Astrocyte (in vitro differentiated cells and primary cell): ENCODE measurements at regions not wholly inside any gene's neighbourhood (a gene's known extent, or its start where the extent isn't known, plus 50 kb on each side); places are given as distances from the start of the nearest gene placed in this dataset.

Experiments used
- DNase-seq: peaks from one replicate; pipeline ENCODE4 v3.0.0-alpha.2; 2010; ENCODE audit warnings: low read depth
- FAIRE-seq: peaks from 2 replicates; lab custom pipeline; 2011; peaks lifted over from hg19 to GRCh38; lab: Jason Lieb, UNC
- H2AFZ ChIP-seq: 2 replicates; pipeline ENCODE4 v1.6.0; 2012; ENCODE audit warnings: low read depth, low read length, inconsistent platforms
- H3K27ac ChIP-seq: 2 replicates; pipeline ENCODE4 v1.5.1; 2011; ENCODE audit warnings: low read depth, low read length, inconsistent platforms
- H3K27me3 ChIP-seq: 2 replicates; pipeline ENCODE4 v1.6.0; 2011; ENCODE audit warnings: low read length, inconsistent platforms; ENCODE audit not compliant: insufficient read depth
- H3K36me3 ChIP-seq: 2 replicates; pipeline ENCODE4 v1.5.1; 2011; ENCODE audit warnings: low read length, inconsistent platforms; ENCODE audit not compliant: insufficient read depth
- H3K4me1 ChIP-seq: 2 replicates; pipeline ENCODE4 v1.5.1; 2011; ENCODE audit warnings: low read length, inconsistent platforms; ENCODE audit not compliant: insufficient read depth
- H3K4me2 ChIP-seq: 2 replicates; pipeline ENCODE4 v1.6.0; 2012; ENCODE audit warnings: low read length, inconsistent platforms
- H3K4me3 ChIP-seq: 2 replicates; pipeline ENCODE4 v1.5.1; 2011; ENCODE audit warnings: low read depth, mild to moderate bottlenecking, low read length, inconsistent platforms; ENCODE audit not compliant: insufficient read depth
- H3K79me2 ChIP-seq: 2 replicates; pipeline ENCODE4 v1.6.0; 2012; ENCODE audit warnings: mild to moderate bottlenecking, low read length, inconsistent platforms; ENCODE audit not compliant: insufficient read depth
- H3K9ac ChIP-seq: 2 replicates; pipeline ENCODE4 v1.6.0; 2012; ENCODE audit warnings: mild to moderate bottlenecking, low read length, inconsistent platforms
- H3K9me3 ChIP-seq: 2 replicates; pipeline ENCODE4 v1.5.1; 2012; ENCODE audit warnings: low read depth, mild to moderate bottlenecking, low read length, inconsistent platforms; ENCODE audit not compliant: insufficient read depth
- H4K20me1 ChIP-seq: 2 replicates; pipeline ENCODE4 v1.6.0; 2012; ENCODE audit warnings: low read length, inconsistent platforms; ENCODE audit not compliant: insufficient read depth
- H3K27ac Mint-ChIP-seq: one replicate; pipeline ENCODE4 v1.8.0; 2021; ENCODE audit warnings: mild to moderate bottlenecking, mixed read lengths; ENCODE audit not compliant: unreplicated experiment
- H3K27me3 Mint-ChIP-seq: one replicate; pipeline ENCODE4 v1.8.0; 2021; ENCODE audit warnings: low read depth, mixed read lengths; ENCODE audit not compliant: unreplicated experiment
- H3K36me3 Mint-ChIP-seq: one replicate; pipeline ENCODE4 v1.8.0; 2021; ENCODE audit warnings: low read depth, mixed read lengths; ENCODE audit not compliant: unreplicated experiment
- H3K4me1 Mint-ChIP-seq: one replicate; pipeline ENCODE4 v1.8.0; 2021; ENCODE audit warnings: low read depth, mixed read lengths; ENCODE audit not compliant: unreplicated experiment
- H3K4me3 Mint-ChIP-seq: one replicate; pipeline ENCODE4 v1.8.0; 2021; ENCODE audit warnings: mild to moderate bottlenecking, moderate library complexity, mixed read lengths; ENCODE audit not compliant: unreplicated experiment
- H3K9me3 Mint-ChIP-seq: one replicate; pipeline ENCODE4 v1.8.0; 2021; ENCODE audit warnings: mild to moderate bottlenecking, mixed read lengths; ENCODE audit not compliant: unreplicated experiment
- EZH2 ChIP-seq: IDR thresholded peaks from 2 replicates; pipeline ENCODE4 v1.6.1; 2012; ENCODE audit warnings: mild to moderate bottlenecking, low read length, inconsistent platforms; ENCODE audit not compliant: insufficient read depth
- TF ChIP-seq, protein P1 (sequence below): IDR thresholded peaks from 2 replicates; pipeline ENCODE4 v1.5.1; 2011; ENCODE audit warnings: low read depth, mild to moderate bottlenecking, inconsistent platforms, low read length, moderate library complexity; ENCODE audit not compliant: insufficient read depth

DNA sequence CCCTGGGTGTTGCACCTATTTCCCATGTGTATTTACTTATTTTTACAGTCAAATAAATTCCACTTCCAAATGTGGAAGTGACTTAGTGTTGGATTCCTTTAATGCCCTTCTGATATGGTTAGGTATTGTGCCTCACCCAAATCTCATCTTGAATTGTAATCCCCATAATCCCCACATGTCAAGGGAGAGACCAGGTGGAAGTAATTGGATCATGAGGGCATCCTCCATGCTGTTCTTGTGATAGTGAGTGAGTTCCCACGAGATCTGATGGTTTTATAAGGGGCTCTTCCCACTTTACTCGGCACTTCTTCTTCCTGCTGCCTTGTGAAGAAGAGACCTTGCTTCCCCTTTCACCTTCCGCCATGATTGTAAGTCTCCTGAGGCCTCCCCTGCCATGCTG is 136.9 kb downstream of the SNX10 start:
- Histone ChIP-seq H3K27ac (no peak overlapping the region), H3K79me2 (no peaks in the 10 kb centered on the region), H4K20me1 (no peaks in the 10 kb centered on the region), H3K4me3 (no peak overlapping the region), H3K9me3 (no peaks in the 10 kb centered on the region), H3K36me3 (no peaks in the 10 kb centered on the region), H3K4me1 (no peaks in the 10 kb centered on the region), H2AFZ (no peak overlapping the region), H3K27me3 (no peaks in the 10 kb centered on the region), H3K9ac (no peak overlapping the region), H3K4me2 (no peak overlapping the region)
- Mint-ChIP-seq H3K27ac (no peak overlapping the region), H3K4me3 (no peak overlapping the region), H3K27me3 (no peaks in the 10 kb centered on the region), H3K9me3 (no peaks in the 10 kb centered on the region), H3K36me3 (no peaks in the 10 kb centered on the region), H3K4me1 (no peaks in the 10 kb centered on the region)
- DNase-seq (no peak), FAIRE-seq (no peak)
- TF ChIP-seq EZH2: no peak
- TF ChIP-seq, protein P1, sequence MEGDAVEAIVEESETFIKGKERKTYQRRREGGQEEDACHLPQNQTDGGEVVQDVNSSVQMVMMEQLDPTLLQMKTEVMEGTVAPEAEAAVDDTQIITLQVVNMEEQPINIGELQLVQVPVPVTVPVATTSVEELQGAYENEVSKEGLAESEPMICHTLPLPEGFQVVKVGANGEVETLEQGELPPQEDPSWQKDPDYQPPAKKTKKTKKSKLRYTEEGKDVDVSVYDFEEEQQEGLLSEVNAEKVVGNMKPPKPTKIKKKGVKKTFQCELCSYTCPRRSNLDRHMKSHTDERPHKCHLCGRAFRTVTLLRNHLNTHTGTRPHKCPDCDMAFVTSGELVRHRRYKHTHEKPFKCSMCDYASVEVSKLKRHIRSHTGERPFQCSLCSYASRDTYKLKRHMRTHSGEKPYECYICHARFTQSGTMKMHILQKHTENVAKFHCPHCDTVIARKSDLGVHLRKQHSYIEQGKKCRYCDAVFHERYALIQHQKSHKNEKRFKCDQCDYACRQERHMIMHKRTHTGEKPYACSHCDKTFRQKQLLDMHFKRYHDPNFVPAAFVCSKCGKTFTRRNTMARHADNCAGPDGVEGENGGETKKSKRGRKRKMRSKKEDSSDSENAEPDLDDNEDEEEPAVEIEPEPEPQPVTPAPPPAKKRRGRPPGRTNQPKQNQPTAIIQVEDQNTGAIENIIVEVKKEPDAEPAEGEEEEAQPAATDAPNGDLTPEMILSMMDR: no peak

DNA sequence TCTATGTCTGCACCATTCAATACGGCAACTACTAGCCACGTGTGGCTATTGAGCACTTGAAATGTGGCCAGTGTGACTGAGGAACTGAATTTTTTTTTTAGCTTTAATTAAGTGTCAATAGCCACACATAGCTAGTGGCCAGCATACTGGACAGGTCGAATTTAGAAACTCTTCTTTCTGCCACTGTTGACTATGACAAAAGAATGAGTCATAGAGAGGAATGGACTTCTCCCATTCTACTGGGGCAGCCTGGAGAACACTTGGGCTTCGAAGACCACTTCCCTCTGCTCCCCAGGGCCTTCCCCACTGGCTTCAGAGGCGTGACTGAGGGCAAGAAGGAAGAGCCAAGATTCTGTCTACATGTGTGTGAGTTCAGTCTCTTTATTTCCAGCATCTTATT is 137.5 kb downstream of the SNX10 start:
- H3K9ac ChIP-seq: no peak overlapping the region
- no peak overlapping the region for H3K27ac ChIP-seq
- no peaks in the 10 kb centered on the region for H3K4me1 Mint-ChIP-seq
- H4K20me1 ChIP-seq: no peaks in the 10 kb centered on the region
- no peaks in the 10 kb centered on the region for H3K36me3 ChIP-seq
- H3K27ac Mint-ChIP-seq: no peak overlapping the region
- no peaks in the 10 kb centered on the region for H3K27me3 ChIP-seq
- H3K36me3 Mint-ChIP-seq: no peaks in the 10 kb centered on the region
- no peaks in the 10 kb centered on the region for H3K4me1 ChIP-seq
- TF ChIP-seq EZH2: no peak
- TF ChIP-seq, protein P1: no peak
- FAIRE-seq: no peak
- H3K9me3 ChIP-seq: no peaks in the 10 kb centered on the region
- H2AFZ ChIP-seq: no peak overlapping the region
- no peaks in the 10 kb centered on the region for H3K79me2 ChIP-seq
- no peaks in the 10 kb centered on the region for H3K27me3 Mint-ChIP-seq
- no peak overlapping the region for H3K4me3 Mint-ChIP-seq
- no peak overlapping the region for H3K4me2 ChIP-seq
- no peak overlapping the region for H3K4me3 ChIP-seq
- no peaks in the 10 kb centered on the region for H3K9me3 Mint-ChIP-seq
- DNase-seq: no peak

DNA sequence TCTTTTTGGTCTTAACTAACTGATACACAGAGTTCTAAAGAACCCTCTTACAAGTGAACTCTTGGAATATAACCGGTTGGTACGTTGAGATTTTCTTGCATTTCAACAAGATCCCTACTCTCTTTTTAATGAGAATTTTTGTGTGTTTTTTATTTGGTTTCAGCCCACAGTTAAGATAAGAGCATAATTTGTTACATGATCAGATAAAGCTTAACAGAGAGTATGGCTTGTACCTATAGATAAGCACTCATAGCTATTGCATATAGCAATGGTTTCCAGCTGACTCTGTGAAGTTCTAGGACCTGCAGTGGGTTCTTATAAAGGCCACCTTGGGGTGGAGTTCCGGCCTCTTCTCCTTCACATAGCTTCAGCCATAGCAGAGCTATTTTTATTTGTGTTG is 143.3 kb downstream of the SNX10 start:
- Histone ChIP-seq H3K36me3 (no peaks in the 10 kb centered on the region), H3K9ac (no peak overlapping the region), H2AFZ (no peak overlapping the region), H3K27me3 (no peaks in the 10 kb centered on the region), H4K20me1 (no peaks in the 10 kb centered on the region), H3K4me1 (no peaks in the 10 kb centered on the region), H3K27ac (no peak overlapping the region), H3K9me3 (no peaks in the 10 kb centered on the region), H3K4me3 (no peak overlapping the region), H3K4me2 (no peak overlapping the region), H3K79me2 (no peaks in the 10 kb centered on the region)
- no peak for DNase-seq
- Mint-ChIP-seq H3K27ac (no peak overlapping the region), H3K4me3 (no peak overlapping the region), H3K9me3 (no peaks in the 10 kb centered on the region), H3K4me1 (peaks cover 7% of the 10 kb centered on the region), H3K36me3 (no peaks in the 10 kb centered on the region), H3K27me3 (peaks cover 5% of the 10 kb centered on the region)
- no peak for FAIRE-seq
- no peak for TF ChIP-seq EZH2
- TF ChIP-seq, protein P1: no peak
